ENCODE measurements at regions not wholly inside any gene's neighbourhood (a gene's known extent, or its start where the extent isn't known, plus 50 kb on each side); places are given as distances from the start of the nearest gene placed in this dataset.

DNA sequence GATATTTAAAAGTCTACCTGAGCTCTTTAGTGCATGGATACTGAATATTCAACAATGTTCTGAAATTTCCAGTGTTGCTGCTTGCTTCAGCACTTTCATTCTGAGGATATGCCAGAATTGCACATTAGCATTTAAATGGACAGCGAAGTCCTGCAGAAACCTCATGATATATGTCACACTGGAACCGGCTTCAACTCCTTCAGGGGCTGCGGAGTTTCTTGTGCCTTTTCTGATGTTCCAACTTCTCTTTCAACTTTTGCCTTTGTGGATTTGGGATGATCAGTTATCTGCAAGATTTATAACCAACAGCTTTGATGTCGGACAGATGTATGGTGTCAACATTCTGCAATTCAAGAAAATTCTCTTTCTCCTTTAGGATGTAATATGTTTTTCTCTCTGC is 142.5 kb upstream of the LMNTD1 start:
- peaks cover 2% of the 10 kb centered on the region for H3K9me3 Mint-ChIP-seq (ENCODE audit: unreplicated experiment)
- H3K9me3 ChIP-seq (ENCODE audit: insufficient read depth, low read depth, low read length), result peaks cover 2% of the 10 kb centered on the region

DNA sequence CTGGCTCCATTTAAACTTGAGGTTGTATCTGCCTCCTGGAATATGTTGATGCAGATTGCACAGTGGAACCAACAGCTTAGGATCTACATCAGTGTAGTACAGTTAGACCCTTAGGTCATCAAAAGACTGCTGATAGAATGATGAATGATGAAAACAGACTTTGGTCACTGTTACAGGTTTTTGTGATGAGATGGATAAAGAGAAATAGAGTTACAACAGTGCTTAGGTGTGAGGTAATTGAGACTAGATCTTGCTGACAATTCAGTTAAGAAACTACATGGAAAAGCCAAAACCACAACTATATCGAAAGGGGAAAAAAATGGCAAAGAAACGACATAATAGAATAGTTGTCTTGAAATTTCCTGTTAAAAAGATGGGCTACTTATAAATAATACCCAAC is 145.7 kb upstream of the LMNTD1 start:
- FAIRE-seq (no peak), DNase-seq (ENCODE audit: low read depth) (peak; percentile 37)
- Histone ChIP-seq H3K9ac (ENCODE audit: low read length) (no peak overlapping the region), H3K4me3 (ENCODE audit: insufficient read depth, low read depth, low read length) (no peak overlapping the region), H3K36me3 (ENCODE audit: insufficient read depth, low read length) (no peaks in the 10 kb centered on the region), H3K27ac (ENCODE audit: low read depth, low read length) (no peak overlapping the region), H3K4me2 (ENCODE audit: low read length) (no peak overlapping the region), H3K9me3 (ENCODE audit: insufficient read depth, low read depth, low read length) (peaks cover 2% of the 10 kb centered on the region), H2AFZ (ENCODE audit: low read depth, low read length) (no peak overlapping the region), H3K79me2 (ENCODE audit: insufficient read depth, low read length) (no peaks in the 10 kb centered on the region), H3K27me3 (ENCODE audit: insufficient read depth, low read length) (no peaks in the 10 kb centered on the region), H4K20me1 (ENCODE audit: insufficient read depth, low read length) (no peaks in the 10 kb centered on the region), H3K4me1 (ENCODE audit: insufficient read depth, low read length) (peaks cover 1% of the 10 kb centered on the region)
- Mint-ChIP-seq H3K9me3 (ENCODE audit: unreplicated experiment) (peaks cover 4% of the 10 kb centered on the region), H3K4me3 (ENCODE audit: unreplicated experiment) (no peak overlapping the region), H3K27me3 (ENCODE audit: low read depth, unreplicated experiment) (no peaks in the 10 kb centered on the region), H3K27ac (ENCODE audit: unreplicated experiment) (no peak overlapping the region), H3K4me1 (ENCODE audit: low read depth, unreplicated experiment) (peaks cover 6% of the 10 kb centered on the region), H3K36me3 (ENCODE audit: low read depth, unreplicated experiment) (no peaks in the 10 kb centered on the region)
- no peak for TF ChIP-seq EZH2 (IDR thresholded peaks at IDR 0.05; ENCODE audit: insufficient read depth, low read length)
- TF ChIP-seq, protein P1, sequence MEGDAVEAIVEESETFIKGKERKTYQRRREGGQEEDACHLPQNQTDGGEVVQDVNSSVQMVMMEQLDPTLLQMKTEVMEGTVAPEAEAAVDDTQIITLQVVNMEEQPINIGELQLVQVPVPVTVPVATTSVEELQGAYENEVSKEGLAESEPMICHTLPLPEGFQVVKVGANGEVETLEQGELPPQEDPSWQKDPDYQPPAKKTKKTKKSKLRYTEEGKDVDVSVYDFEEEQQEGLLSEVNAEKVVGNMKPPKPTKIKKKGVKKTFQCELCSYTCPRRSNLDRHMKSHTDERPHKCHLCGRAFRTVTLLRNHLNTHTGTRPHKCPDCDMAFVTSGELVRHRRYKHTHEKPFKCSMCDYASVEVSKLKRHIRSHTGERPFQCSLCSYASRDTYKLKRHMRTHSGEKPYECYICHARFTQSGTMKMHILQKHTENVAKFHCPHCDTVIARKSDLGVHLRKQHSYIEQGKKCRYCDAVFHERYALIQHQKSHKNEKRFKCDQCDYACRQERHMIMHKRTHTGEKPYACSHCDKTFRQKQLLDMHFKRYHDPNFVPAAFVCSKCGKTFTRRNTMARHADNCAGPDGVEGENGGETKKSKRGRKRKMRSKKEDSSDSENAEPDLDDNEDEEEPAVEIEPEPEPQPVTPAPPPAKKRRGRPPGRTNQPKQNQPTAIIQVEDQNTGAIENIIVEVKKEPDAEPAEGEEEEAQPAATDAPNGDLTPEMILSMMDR (IDR thresholded peaks at IDR 0.05; ENCODE audit: insufficient read depth, low read depth, low read length), result no peak

More for the DNA sequence above, 142.5 kb upstream of the LMNTD1 start:
- Mint-ChIP-seq H3K27me3 (ENCODE audit: low read depth, unreplicated experiment) (no peaks in the 10 kb centered on the region), H3K27ac (ENCODE audit: unreplicated experiment) (no peak overlapping the region), H3K4me3 (ENCODE audit: unreplicated experiment) (no peak overlapping the region), H3K4me1 (ENCODE audit: low read depth, unreplicated experiment) (peaks cover 9% of the 10 kb centered on the region), H3K36me3 (ENCODE audit: low read depth, unreplicated experiment) (no peaks in the 10 kb centered on the region)
- Histone ChIP-seq H2AFZ (ENCODE audit: low read depth, low read length) (no peak overlapping the region), H3K36me3 (ENCODE audit: insufficient read depth, low read length) (no peaks in the 10 kb centered on the region), H3K79me2 (ENCODE audit: insufficient read depth, low read length) (no peaks in the 10 kb centered on the region), H3K4me3 (ENCODE audit: insufficient read depth, low read depth, low read length) (no peak overlapping the region), H3K27me3 (ENCODE audit: insufficient read depth, low read length) (no peaks in the 10 kb centered on the region), H3K27ac (ENCODE audit: low read depth, low read length) (no peak overlapping the region), H3K4me2 (ENCODE audit: low read length) (no peak overlapping the region), H3K9ac (ENCODE audit: low read length) (no peak overlapping the region), H3K4me1 (ENCODE audit: insufficient read depth, low read length) (peaks cover 21% of the 10 kb centered on the region), H4K20me1 (ENCODE audit: insufficient read depth, low read length) (no peaks in the 10 kb centered on the region)
- TF ChIP-seq, protein P1 (IDR thresholded peaks at IDR 0.05; ENCODE audit: insufficient read depth, low read depth, low read length), result no peak
- no peak for TF ChIP-seq EZH2 (IDR thresholded peaks at IDR 0.05; ENCODE audit: insufficient read depth, low read length)
- FAIRE-seq (no peak), DNase-seq (ENCODE audit: low read depth) (no peak)

DNA sequence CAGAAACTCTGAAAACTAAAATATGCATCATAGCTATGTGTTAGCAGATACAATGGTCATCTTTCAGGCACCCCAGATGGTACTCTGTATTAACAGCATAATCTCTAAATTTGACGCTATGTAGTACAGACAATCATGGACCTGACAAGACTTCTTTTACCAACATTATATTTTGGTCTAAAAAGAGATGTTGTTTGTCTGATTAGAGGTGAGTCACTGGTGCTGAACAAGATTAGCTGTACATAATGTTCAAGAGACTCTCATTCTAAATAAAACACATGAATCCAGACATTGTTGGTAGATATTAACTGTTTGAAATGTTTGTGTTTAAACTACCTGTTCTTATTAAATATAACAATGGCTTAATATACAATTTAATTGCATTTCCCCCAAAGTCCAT is 146.4 kb upstream of the LMNTD1 start:
- H3K79me2 ChIP-seq (ENCODE audit: insufficient read depth, low read length), result no peaks in the 10 kb centered on the region
- Mint-ChIP-seq H3K4me3 (ENCODE audit: unreplicated experiment) (no peak overlapping the region), H3K4me1 (ENCODE audit: low read depth, unreplicated experiment) (peaks cover under 1% of the 10 kb centered on the region), H3K27me3 (ENCODE audit: low read depth, unreplicated experiment) (no peaks in the 10 kb centered on the region), H3K9me3 (ENCODE audit: unreplicated experiment) (peaks cover 4% of the 10 kb centered on the region), H3K27ac (ENCODE audit: unreplicated experiment) (no peak overlapping the region), H3K36me3 (ENCODE audit: low read depth, unreplicated experiment) (no peaks in the 10 kb centered on the region)
- H3K9ac ChIP-seq (ENCODE audit: low read length), result no peak overlapping the region
- TF ChIP-seq EZH2 (IDR thresholded peaks at IDR 0.05; ENCODE audit: insufficient read depth, low read length), result no peak
- TF ChIP-seq, protein P1 (IDR thresholded peaks at IDR 0.05; ENCODE audit: insufficient read depth, low read depth, low read length), result no peak
- FAIRE-seq, result peak; percentile 58
- no peaks in the 10 kb centered on the region for H3K27me3 ChIP-seq (ENCODE audit: insufficient read depth, low read length)
- no peaks in the 10 kb centered on the region for H3K36me3 ChIP-seq (ENCODE audit: insufficient read depth, low read length)
- no peak overlapping the region for H3K27ac ChIP-seq (ENCODE audit: low read depth, low read length)
- no peak for DNase-seq (ENCODE audit: low read depth)
- no peaks in the 10 kb centered on the region for H4K20me1 ChIP-seq (ENCODE audit: insufficient read depth, low read length)
- no peak overlapping the region for H3K4me3 ChIP-seq (ENCODE audit: insufficient read depth, low read depth, low read length)
- H3K4me2 ChIP-seq (ENCODE audit: low read length), result no peak overlapping the region
- H2AFZ ChIP-seq (ENCODE audit: low read depth, low read length), result no peak overlapping the region
- no peaks in the 10 kb centered on the region for H3K4me1 ChIP-seq (ENCODE audit: insufficient read depth, low read length)
- peaks cover 2% of the 10 kb centered on the region for H3K9me3 ChIP-seq (ENCODE audit: insufficient read depth, low read depth, low read length)
